Left ventricle myocardium inferior (tissue), 1 donor: ENCODE measurements at regions not wholly inside any gene's neighbourhood (a gene's known extent, or its start where the extent isn't known, plus 50 kb on each side); places are given as distances from the start of the nearest gene placed in this dataset.

Experiments
- DNase-seq: peaks from one replicate; pipeline ENCODE4 v3.0.0-alpha.2; 2020
- H3K27ac ChIP-seq: fragments of 200-600 bp; replicated peaks from 2 replicates; pipeline ENCODE4 v1.8.0; 2021
- H3K27me3 ChIP-seq: fragments of 200-600 bp; 2 replicates; pipeline ENCODE4 v1.8.0; 2021; ENCODE audit warnings: low read depth
- H3K36me3 ChIP-seq: fragments of 200-600 bp; 2 replicates; pipeline ENCODE4 v1.8.0; 2021
- H3K4me1 ChIP-seq: fragments of 200-600 bp; 2 replicates; pipeline ENCODE4 v1.8.0; 2021
- H3K4me3 ChIP-seq: fragments of 200-600 bp; 2 replicates; pipeline ENCODE4 v1.8.0; 2021; ENCODE audit warnings: mild to moderate bottlenecking, moderate library complexity
- H3K9me3 ChIP-seq: fragments of 200-600 bp; replicated peaks from 2 replicates; pipeline ENCODE4 v1.8.0; 2021
- CTCF ChIP-seq: fragments of 200-600 bp; IDR thresholded peaks from 2 replicates; pipeline ENCODE4 v1.8.0; 2021; ENCODE audit warnings: antibody characterized with exemption, mild to moderate bottlenecking, borderline replicate concordance
- intact Hi-C: fragments of 100-400 bp; cut with micrococcal nuclease; formaldehyde crosslinking; loops from one replicate; pipeline ENCODE4 v1.11.0; 2022
- donor health status: DM: no; HTN: yes; CAD: no; lungs with severe emphysema.

GRCh38 chr1:57996400-57996799 is 550.1 kb downstream of the OMA1 start:
- Histone ChIP-seq H3K36me3 (no peaks in the 10 kb centered on the region), H3K27me3 (peaks cover 8% of the 10 kb centered on the region), H3K4me3 (no peak overlapping the region), H3K27ac (no peak overlapping the region), H3K4me1 (no peaks in the 10 kb centered on the region), H3K9me3 (peaks cover 16% of the 10 kb centered on the region)
- intact Hi-C loops, result no loop called here
- TF ChIP-seq CTCF, result no peak
- no peak for DNase-seq

GRCh38 chr1:57991289-57991688 is 555.2 kb downstream of the OMA1 start:
- H3K4me1 ChIP-seq, result no peaks in the 10 kb centered on the region
- no peaks in the 10 kb centered on the region for H3K9me3 ChIP-seq
- H3K27ac ChIP-seq, result no peak overlapping the region
- no peak for TF ChIP-seq CTCF
- no peaks in the 10 kb centered on the region for H3K36me3 ChIP-seq
- intact Hi-C loops, result no loop called here
- peaks cover 3% of the 10 kb centered on the region for H3K27me3 ChIP-seq
- no peak for DNase-seq
- H3K4me3 ChIP-seq, result no peak overlapping the region

- Histone ChIP-seq H3K27me3 (no peaks in the 10 kb centered on the region), H3K4me3 (no peak overlapping the region), H3K36me3 (no peaks in the 10 kb centered on the region), H3K4me1 (no peaks in the 10 kb centered on the region), H3K9me3 (no peaks in the 10 kb centered on the region), H3K27ac (no peak overlapping the region)
- no peak for DNase-seq
- intact Hi-C loops, result no loop called here
- no peak for TF ChIP-seq CTCF
Measured at GRCh38 chr1:57989877-57990276, 556.6 kb downstream of the OMA1 start.

GRCh38 chr1:57987523-57987922 is 559.0 kb downstream of the OMA1 start:
- Histone ChIP-seq H3K36me3 (no peaks in the 10 kb centered on the region), H3K27me3 (no peaks in the 10 kb centered on the region), H3K4me3 (no peak overlapping the region), H3K4me1 (no peaks in the 10 kb centered on the region), H3K9me3 (no peaks in the 10 kb centered on the region), H3K27ac (no peak overlapping the region)
- DNase-seq, result no peak
- intact Hi-C loops, result no loop called here
- TF ChIP-seq CTCF, result no peak

GRCh38 chr1:57986432-57986831 is 560.1 kb downstream of the OMA1 start:
- no peaks in the 10 kb centered on the region for H3K9me3 ChIP-seq
- no peak for DNase-seq
- H3K27ac ChIP-seq, result no peak overlapping the region
- intact Hi-C loops, result no loop called here
- no peaks in the 10 kb centered on the region for H3K27me3 ChIP-seq
- no peak overlapping the region for H3K4me3 ChIP-seq
- no peaks in the 10 kb centered on the region for H3K36me3 ChIP-seq
- no peak for TF ChIP-seq CTCF
- no peaks in the 10 kb centered on the region for H3K4me1 ChIP-seq

GRCh38 chr1:57984277-57984676 is 560.4 kb upstream of the DAB1 start:
- intact Hi-C loops, result no loop called here
- Histone ChIP-seq H3K27ac (no peak overlapping the region), H3K4me1 (no peaks in the 10 kb centered on the region), H3K4me3 (no peak overlapping the region), H3K36me3 (no peaks in the 10 kb centered on the region), H3K27me3 (no peaks in the 10 kb centered on the region), H3K9me3 (no peaks in the 10 kb centered on the region)
- DNase-seq, result no peak
- no peak for TF ChIP-seq CTCF
